SK-N-SH (cell line): ENCODE measurements at regions not wholly inside any gene's neighbourhood (a gene's known extent, or its start where the extent isn't known, plus 50 kb on each side); places are given as distances from the start of the nearest gene placed in this dataset.
A peak's percentile ranks its signal among the peaks of the same experiment; 100 is the strongest.

Source experiments
- CTCF ChIA-PET: fragments of 300-600, 350-600 bp; formaldehyde crosslinking; extraction: SDS; loops from one replicate; lab custom pipeline; 2021; lab: Yijun Ruan, JAX
- POLR2A ChIA-PET: fragments of 350-600 bp; sonication (Branson Sonifier 250); formaldehyde crosslinking; extraction: SDS; loops from one replicate; lab custom pipeline; 2020; ENCODE audit warnings: antibody characterized with exemption, inconsistent platforms; lab: Yijun Ruan, JAX
- DNase-seq: peaks from one replicate; pipeline ENCODE4 v3.0.0; 2012
- H2AFZ ChIP-seq: fragments of 200-600 bp; sonication (generic); 2 replicates; pipeline ENCODE4 v1.8.1; 2016; ENCODE audit warnings: antibody characterized with exemption, mild to moderate bottlenecking, low read depth
- H3F3A ChIP-seq: fragments of 200-600 bp; sonication (generic); replicated peaks from 2 replicates; pipeline ENCODE3; 2016; ENCODE audit warnings: antibody characterized with exemption, mild to moderate bottlenecking; ENCODE audit not compliant: insufficient read depth
- H3K27ac ChIP-seq, 2 experiments: fragments of 200-500 bp in 1 of 2; fragments of 200-600 bp in 1 of 2; sonication (Bioruptor generic) in 1 of 2; sonication (generic), shearing (Covaris generic) in 1 of 2; 2 replicates each; pipeline versions ENCODE4 v1.5.1 to v1.6.1; 2014 to 2016; ENCODE audit warnings: low read depth in 2 of 2, inconsistent platforms in 1 of 2, low read length in 1 of 2, mild to moderate bottlenecking in 1 of 2, mixed read lengths in 1 of 2
- H3K27me3 ChIP-seq: fragments of 200-600 bp; sonication (generic), shearing (Covaris generic); 2 replicates; pipeline ENCODE4 v1.6.1; 2016; ENCODE audit warnings: mixed run types; ENCODE audit not compliant: insufficient read depth
- H3K36me3 ChIP-seq, 2 experiments: fragments of 200-500 bp in 1 of 2; fragments of 200-600 bp in 1 of 2; sonication (Bioruptor generic) in 1 of 2; sonication (generic) in 1 of 2; replicated peaks in 1 of 2; 2 replicates each; pipeline versions ENCODE3 to v1.5.1; 2014 to 2016; ENCODE audit warnings: low read length in 1 of 2, mild to moderate bottlenecking in 1 of 2; ENCODE audit not compliant: insufficient read depth in 2 of 2, control insufficient read depth in 1 of 2
- H3K4me1 ChIP-seq, 2 experiments: fragments of 200-500 bp in 1 of 2; fragments of 200-600 bp in 1 of 2; sonication (Bioruptor generic) in 1 of 2; sonication (generic), shearing (Covaris generic) in 1 of 2; 2 replicates each; pipeline versions ENCODE4 v1.5.1 to v1.6.1; 2014 to 2016; ENCODE audit warnings: low read depth in 1 of 2, low read length in 1 of 2, mixed run types in 1 of 2; ENCODE audit not compliant: insufficient read depth in 2 of 2, control insufficient read depth in 1 of 2
- H3K4me2 ChIP-seq: fragments of 200-600 bp; sonication (generic), shearing (Covaris generic); 2 replicates; pipeline ENCODE4 v1.6.1; 2017; ENCODE audit warnings: mixed run types
- H3K4me3 ChIP-seq, 2 experiments: fragments of 200-500 bp in 1 of 2; fragments of 200-600 bp in 1 of 2; sonication (Bioruptor generic) in 1 of 2; sonication (generic), shearing (Covaris generic) in 1 of 2; 2 replicates each; pipeline versions ENCODE4 v1.5.1 to v1.8.1; 2014 to 2016; ENCODE audit warnings: low read depth in 2 of 2, inconsistent platforms in 1 of 2, low read length in 1 of 2, mild to moderate bottlenecking in 1 of 2, mixed read lengths in 1 of 2, moderate library complexity in 1 of 2
- H3K79me2 ChIP-seq: fragments of 200-600 bp; sonication (generic); 2 replicates; pipeline ENCODE4 v1.8.1; 2017; ENCODE audit warnings: mild to moderate bottlenecking; ENCODE audit not compliant: insufficient read depth
- H3K9ac ChIP-seq: fragments of 200-600 bp; sonication (generic); 2 replicates; pipeline ENCODE4 v1.6.1; 2017; ENCODE audit warnings: mixed run types
- H3K9me2 ChIP-seq: fragments of 200-600 bp; sonication (generic); 2 replicates; pipeline ENCODE4 v1.6.1; 2017; ENCODE audit warnings: mixed run types
- H3K9me3 ChIP-seq: fragments of 200-600 bp; sonication (generic); 2 replicates; pipeline ENCODE4 v1.6.1; 2017; ENCODE audit warnings: mixed run types, mild to moderate bottlenecking, moderate library complexity
- H4K20me1 ChIP-seq: fragments of 200-600 bp; sonication (generic); 2 replicates; pipeline ENCODE4 v1.6.1; 2017; ENCODE audit warnings: mild to moderate bottlenecking, mixed run types; ENCODE audit not compliant: insufficient read depth
- CHD2 ChIP-seq: fragments of 150-350 bp; IDR thresholded peaks from 2 replicates; pipeline ENCODE4 v1.6.1; 2018; ENCODE audit warnings: low read length; ENCODE audit not compliant: partially characterized antibody
- ELF1 ChIP-seq: IDR thresholded peaks from 2 replicates; pipeline ENCODE4 v1.4.0; 2012
- EP300 ChIP-seq, 2 experiments: IDR thresholded peaks; 2 replicates each; pipeline versions ENCODE4 v1.4.0 to v1.6.1; 2012; ENCODE audit warnings: borderline replicate concordance in 1 of 2, low read depth in 1 of 2, low read length in 1 of 2
- FOSL2 ChIP-seq: IDR thresholded peaks from 2 replicates; pipeline ENCODE4 v1.4.0; 2012; ENCODE audit warnings: low read depth, mild to moderate bottlenecking, moderate library complexity, borderline replicate concordance
- FOXM1 ChIP-seq: IDR thresholded peaks from 2 replicates; pipeline ENCODE4 v1.4.0; 2012; ENCODE audit warnings: low read depth, mild to moderate bottlenecking
- GABPA ChIP-seq: IDR thresholded peaks from 2 replicates; pipeline ENCODE4 v1.4.0; 2012; ENCODE audit warnings: low read depth, mild to moderate bottlenecking
- GATA2 ChIP-seq: sonication (generic); formaldehyde crosslinking; IDR thresholded peaks from 2 replicates; pipeline ENCODE4 v1.5.0; 2020; ENCODE audit warnings: mild to moderate bottlenecking, missing genetic modification reagents
- MEF2A ChIP-seq: IDR thresholded peaks from 2 replicates; pipeline ENCODE4 v1.4.0; 2012; ENCODE audit warnings: low read depth, borderline replicate concordance
- NFIC ChIP-seq: IDR thresholded peaks from 2 replicates; pipeline ENCODE4 v1.4.0; 2012; ENCODE audit warnings: borderline replicate concordance
- NRF1 ChIP-seq: IDR thresholded peaks from 2 replicates; pipeline ENCODE4 v1.6.1; 2012; ENCODE audit warnings: low read depth, mild to moderate bottlenecking, low read length
- RAD21 ChIP-seq: IDR thresholded peaks from 2 replicates; pipeline ENCODE4 v1.6.1; 2012; ENCODE audit warnings: mild to moderate bottlenecking, low read length
- RCOR1 ChIP-seq: fragments of 150-350 bp; IDR thresholded peaks from 2 replicates; pipeline ENCODE4 v1.6.1; 2017; ENCODE audit warnings: antibody characterized with exemption, low read length
- RFX5 ChIP-seq: IDR thresholded peaks from 2 replicates; pipeline ENCODE4 v1.6.1; 2012; ENCODE audit warnings: mild to moderate bottlenecking, improper control_type of control experiment, low read length
- SMC3 ChIP-seq: IDR thresholded peaks from 2 replicates; pipeline ENCODE4 v1.6.1; 2012; ENCODE audit warnings: low read depth, low read length, improper control_type of control experiment
- TAF1 ChIP-seq: IDR thresholded peaks from 2 replicates; pipeline ENCODE4 v1.6.1; 2012; ENCODE audit warnings: low read depth, mild to moderate bottlenecking, low read length, moderate library complexity, borderline replicate concordance
- TCF12 ChIP-seq: IDR thresholded peaks from 2 replicates; pipeline ENCODE4 v1.4.0; 2012
- USF2 ChIP-seq: fragments of 150-350 bp; IDR thresholded peaks from 2 replicates; pipeline ENCODE4 v1.6.1; 2017; ENCODE audit warnings: antibody characterized with exemption, low read length, low read depth, borderline replicate concordance
- ZBTB33 ChIP-seq: IDR thresholded peaks from 2 replicates; pipeline ENCODE4 v1.4.0; 2012; ENCODE audit warnings: low read depth, borderline replicate concordance
- WGBS: methylation state at CpG from one replicate; pipeline ENCODE4 v1.1.6; 2017; ENCODE audit warnings: low lambda C conversion rate; 5-methylcytosine and 5-hydroxymethylcytosine counted together
- TF ChIP-seq, protein P1 (sequence below): IDR thresholded peaks from 2 replicates; pipeline ENCODE4 v1.4.0; 2012; ENCODE audit warnings: low read depth, borderline replicate concordance
- TF ChIP-seq, protein P2 (sequence below): fragments of 150-350 bp; IDR thresholded peaks from 2 replicates; pipeline ENCODE4 v1.6.1; 2016; ENCODE audit warnings: mild to moderate bottlenecking, low read depth, low read length
- TF ChIP-seq, protein P3 (sequence below): IDR thresholded peaks from 2 replicates; pipeline ENCODE4 v1.4.0; 2012; ENCODE audit warnings: low read depth

DNA sequence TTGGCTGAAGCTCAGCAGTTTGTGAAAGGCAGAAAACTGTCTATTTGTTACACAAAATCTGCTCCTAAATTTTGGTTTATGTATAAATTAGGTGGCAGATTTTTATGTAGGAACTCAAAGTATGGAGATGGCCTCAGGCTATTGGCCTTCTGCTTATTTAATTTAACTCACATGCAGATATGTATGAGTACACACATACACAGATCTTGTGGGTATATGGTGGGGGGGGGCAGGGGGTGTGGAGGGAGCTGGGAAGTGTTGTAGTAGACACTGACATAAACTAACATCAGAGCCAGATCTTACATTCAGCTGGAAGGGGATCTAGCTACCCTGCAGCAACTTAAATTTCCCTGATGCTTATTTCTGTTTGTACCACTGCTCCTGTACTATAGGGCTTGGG, 170.8 kb downstream of the EPM2A start:
- CTCF ChIA-PET: interaction anchor here (0.6 kb wide), 1 partner anchor 981 kb away, joined by 3 read pairs; no protein-coding TSS in a partner anchor
- no peak overlapping the region for H3K4me2 ChIP-seq
- H3K79me2 ChIP-seq: no peaks in the 10 kb centered on the region
- no peak overlapping the region for H3K9ac ChIP-seq
- H3K27ac ChIP-seq: no peak overlapping the region
- no peaks in the 10 kb centered on the region for H3K36me3 ChIP-seq
- no peaks in the 10 kb centered on the region for H3F3A ChIP-seq
- no peak for TF ChIP-seq GATA2 (CRISPR knock-in tag)
- no peak for DNase-seq
- POLR2A ChIA-PET: no interaction called here
- H4K20me1 ChIP-seq: no peaks in the 10 kb centered on the region
- H3K4me3 ChIP-seq: no peak overlapping the region
- H3K9me3 ChIP-seq: no peaks in the 10 kb centered on the region
- peaks cover 0 to 5% of the 10 kb centered on the region in 2 experiments; a peak in 1 of 4 replicates for H3K4me1 ChIP-seq
- no peaks in the 10 kb centered on the region for H3K27me3 ChIP-seq
- H3K9me2 ChIP-seq: no peaks in the 10 kb centered on the region
- H2AFZ ChIP-seq: no peak overlapping the region

DNA sequence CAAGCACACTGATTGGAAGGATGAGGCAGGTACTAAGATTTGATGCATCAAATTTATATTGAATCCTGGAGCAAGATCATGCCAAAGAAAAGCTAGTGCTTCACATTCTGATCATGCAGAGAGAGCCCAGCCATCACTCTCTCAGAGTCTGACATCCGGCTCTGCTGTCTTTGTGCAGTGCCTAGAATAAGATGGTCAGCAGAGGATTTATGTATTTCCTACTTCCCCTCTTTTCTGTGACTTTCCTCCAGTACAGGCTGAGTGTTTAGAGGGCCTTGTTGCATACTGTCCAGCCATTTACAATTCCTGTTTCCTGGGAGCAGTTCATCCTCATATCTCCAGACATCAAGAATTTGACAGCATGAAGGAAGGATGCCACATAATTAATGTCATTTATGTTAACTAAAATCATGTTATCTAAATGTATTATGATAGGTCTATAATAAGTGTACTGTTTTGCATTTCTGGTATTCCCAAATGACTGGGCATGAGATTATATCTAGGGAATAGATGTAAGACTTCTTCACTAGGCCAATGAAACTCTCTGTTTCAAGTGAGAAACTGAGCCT, 167.6 kb downstream of the EPM2A start:
- Histone ChIP-seq H3K27me3 (no peaks in the 10 kb centered on the region), H2AFZ (no peak overlapping the region), H3K4me2 (no peak overlapping the region), H3K4me3 (no peak overlapping the region), H4K20me1 (no peaks in the 10 kb centered on the region), H3K27ac (no peak overlapping the region), H3K9me3 (no peaks in the 10 kb centered on the region), H3K79me2 (no peaks in the 10 kb centered on the region), H3F3A (no peaks in the 10 kb centered on the region), H3K9me2 (no peaks in the 10 kb centered on the region), H3K4me1 (peaks cover 0 to 5% of the 10 kb centered on the region in 2 experiments; a peak in 1 of 4 replicates), H3K9ac (no peak overlapping the region), H3K36me3 (no peaks in the 10 kb centered on the region)
- POLR2A ChIA-PET: no interaction called here
- 29% methylated on average over 1 of the region's 1 CpG for WGBS
- TF ChIP-seq RFX5: no peak
- peak; percentile 9 for TF ChIP-seq CHD2
- TF ChIP-seq, protein P1, sequence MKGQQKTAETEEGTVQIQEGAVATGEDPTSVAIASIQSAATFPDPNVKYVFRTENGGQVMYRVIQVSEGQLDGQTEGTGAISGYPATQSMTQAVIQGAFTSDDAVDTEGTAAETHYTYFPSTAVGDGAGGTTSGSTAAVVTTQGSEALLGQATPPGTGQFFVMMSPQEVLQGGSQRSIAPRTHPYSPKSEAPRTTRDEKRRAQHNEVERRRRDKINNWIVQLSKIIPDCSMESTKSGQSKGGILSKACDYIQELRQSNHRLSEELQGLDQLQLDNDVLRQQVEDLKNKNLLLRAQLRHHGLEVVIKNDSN: no peak
- TF ChIP-seq EP300 (IDR thresholded peaks at IDR 0.05; ENCODE audit: borderline replicate concordance in 1 of 2, low read depth in 1 of 2, low read length in 1 of 2): peak in 1 of 2 experiments; percentile 65; a peak in 2 of 4 replicates
- no peak for TF ChIP-seq FOXM1
- TF ChIP-seq MEF2A: no peak
- TF ChIP-seq SMC3: no peak
- no peak for TF ChIP-seq NRF1
- TF ChIP-seq ZBTB33: no peak
- TF ChIP-seq FOSL2: no peak
- TF ChIP-seq TAF1: no peak
- no peak for TF ChIP-seq ELF1
- no peak for TF ChIP-seq NFIC
- TF ChIP-seq, protein P2, sequence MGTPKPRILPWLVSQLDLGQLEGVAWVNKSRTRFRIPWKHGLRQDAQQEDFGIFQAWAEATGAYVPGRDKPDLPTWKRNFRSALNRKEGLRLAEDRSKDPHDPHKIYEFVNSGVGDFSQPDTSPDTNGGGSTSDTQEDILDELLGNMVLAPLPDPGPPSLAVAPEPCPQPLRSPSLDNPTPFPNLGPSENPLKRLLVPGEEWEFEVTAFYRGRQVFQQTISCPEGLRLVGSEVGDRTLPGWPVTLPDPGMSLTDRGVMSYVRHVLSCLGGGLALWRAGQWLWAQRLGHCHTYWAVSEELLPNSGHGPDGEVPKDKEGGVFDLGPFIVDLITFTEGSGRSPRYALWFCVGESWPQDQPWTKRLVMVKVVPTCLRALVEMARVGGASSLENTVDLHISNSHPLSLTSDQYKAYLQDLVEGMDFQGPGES: no peak
- no peak for TF ChIP-seq USF2
- no peak for TF ChIP-seq GABPA
- TF ChIP-seq RAD21: no peak
- TF ChIP-seq GATA2 (CRISPR knock-in tag): peak; percentile 87
- TF ChIP-seq, protein P3, sequence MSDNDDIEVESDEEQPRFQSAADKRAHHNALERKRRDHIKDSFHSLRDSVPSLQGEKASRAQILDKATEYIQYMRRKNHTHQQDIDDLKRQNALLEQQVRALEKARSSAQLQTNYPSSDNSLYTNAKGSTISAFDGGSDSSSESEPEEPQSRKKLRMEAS: no peak
- peak; percentile 44; the same call in 1 of the 2 replicates for TF ChIP-seq RCOR1
- TF ChIP-seq TCF12: no peak
- CTCF ChIA-PET: interaction anchor here (0.8 to 1.1 kb wide), 2 partner anchors 51 to 1057 kb away, joined by 3 read pairs; no protein-coding TSS in a partner anchor
- peak; percentile 18 for DNase-seq
